ENCODE measurements at regions not wholly inside any gene's neighbourhood (a gene's known extent, or its start where the extent isn't known, plus 50 kb on each side); places are given as distances from the start of the nearest gene placed in this dataset.

GRCh38 chr4:77473509-77473908, 132.1 kb upstream of the CXCL13 start:
- Histone ChIP-seq H3K4me3 (ENCODE audit: low read depth, low read length) (no peak overlapping the region), H3K9me3 (ENCODE audit: control insufficient read depth, insufficient read depth, low read depth, low read length) (no peaks in the 10 kb centered on the region), H3K4me1 (ENCODE audit: control insufficient read depth, insufficient read depth, low read length) (no peaks in the 10 kb centered on the region), H3K36me3 (ENCODE audit: control insufficient read depth in 2 of 2, insufficient read depth in 1 of 2, low read length in 2 of 2) (no peaks in the 10 kb centered on the region), H3K27ac (ENCODE audit: extremely low read depth, low read depth, low read length) (no peak overlapping the region)
- TF ChIP-seq SCRT1 (tag by site-specific recombination; IDR thresholded peaks at IDR 0.05; ENCODE audit: borderline replicate concordance): 0 out of 2 replicates have a peak, but pooled peaks have one; percentile 18
- TF ChIP-seq ZNF701 (tag by site-specific recombination; IDR thresholded peaks at IDR 0.05): no peak
- no peak for TF ChIP-seq ZNF146 (tag by site-specific recombination; IDR thresholded peaks at IDR 0.05)
- TF ChIP-seq GLIS2 (tag by site-specific recombination; IDR thresholded peaks at IDR 0.05): no peak
- no peak for TF ChIP-seq ZNF837 (tag by site-specific recombination; IDR thresholded peaks at IDR 0.05)
- TF ChIP-seq ZNF660 (tag by site-specific recombination; IDR thresholded peaks at IDR 0.05): no peak
- no peak for TF ChIP-seq ZNF391 (tag by site-specific recombination; IDR thresholded peaks at IDR 0.05; ENCODE audit: borderline replicate concordance, low read depth)
- no peak for TF ChIP-seq ZIC2 (tag by site-specific recombination; IDR thresholded peaks at IDR 0.05)
- peak; percentile 52; the same call in 1 of the 2 replicates for TF ChIP-seq SCRT2 (tag by site-specific recombination; IDR thresholded peaks at IDR 0.05)
- TF ChIP-seq KLF17 (tag by site-specific recombination; IDR thresholded peaks at IDR 0.05): no peak
- no peak for TF ChIP-seq ZNF596 (tag by site-specific recombination; IDR thresholded peaks at IDR 0.05)
- ChIA-PET POLR2A (no interaction called here), CTCF (interaction anchor here (0.9 to 2.4 kb wide), 7 partner anchors 8 to 128 kb away, joined by 3 to 10 read pairs (median 4); no protein-coding TSS in a partner anchor)

GRCh38 chr4:77481856-77482255, 123.8 kb upstream of the CXCL13 start:
- H3K4me1 ChIP-seq (ENCODE audit: control insufficient read depth, insufficient read depth, low read length): no peaks in the 10 kb centered on the region
- H3K4me3 ChIP-seq (ENCODE audit: low read depth, low read length): no peak overlapping the region
- no peak overlapping the region for H3K27ac ChIP-seq (ENCODE audit: extremely low read depth, low read depth, low read length)
- H3K9me3 ChIP-seq (ENCODE audit: control insufficient read depth, insufficient read depth, low read depth, low read length): no peaks in the 10 kb centered on the region
- H3K36me3 ChIP-seq (ENCODE audit: control insufficient read depth in 2 of 2, insufficient read depth in 1 of 2, low read length in 2 of 2): no peaks in the 10 kb centered on the region
- POLR2A ChIA-PET: no interaction called here
- CTCF ChIA-PET: no interaction called here
- TF ChIP-seq ZNF366 (tag by site-specific recombination; conservative IDR thresholded peaks at IDR 0.05): no peak
- no peak for TF ChIP-seq ZNF658 (tag by site-specific recombination; IDR thresholded peaks at IDR 0.05)
- TF ChIP-seq ZNF530 (tag by site-specific recombination; IDR thresholded peaks at IDR 0.05; ENCODE audit: low read depth): no peak
- no peak for TF ChIP-seq ZNF146 (tag by site-specific recombination; IDR thresholded peaks at IDR 0.05)
- TF ChIP-seq ZNF169 (tag by site-specific recombination; IDR thresholded peaks at IDR 0.05): no peak
- no peak for TF ChIP-seq REPIN1 (tag by site-specific recombination; IDR thresholded peaks at IDR 0.05; ENCODE audit: low read depth)
- TF ChIP-seq ZNF621 (tag by site-specific recombination; IDR thresholded peaks at IDR 0.05): no peak
- no peak for TF ChIP-seq ZNF843 (tag by site-specific recombination; IDR thresholded peaks at IDR 0.05)
- TF ChIP-seq ZNF350 (tag by site-specific recombination; IDR thresholded peaks at IDR 0.05): no peak
- no peak for TF ChIP-seq ZNF133 (tag by site-specific recombination; IDR thresholded peaks at IDR 0.05)
- no peak for TF ChIP-seq ELK4 (IDR thresholded peaks at IDR 0.05; ENCODE audit: borderline replicate concordance, low read depth, low read length)
- TF ChIP-seq SP7 (tag by site-specific recombination; IDR thresholded peaks at IDR 0.05): no peak
- no peak for TF ChIP-seq ZNF394 (tag by site-specific recombination; IDR thresholded peaks at IDR 0.05; ENCODE audit: borderline replicate concordance)
- no peak for TF ChIP-seq FEZF1 (tag by site-specific recombination; IDR thresholded peaks at IDR 0.05)
- TF ChIP-seq ZNF704 (tag by site-specific recombination; IDR thresholded peaks at IDR 0.05): no peak
- TF ChIP-seq ZNF549 (tag by site-specific recombination; IDR thresholded peaks at IDR 0.05): no peak
- TF ChIP-seq ZNF18 (tag by site-specific recombination; IDR thresholded peaks at IDR 0.05): no peak
- no peak for TF ChIP-seq ZFP69B (tag by site-specific recombination; IDR thresholded peaks at IDR 0.05)
